ENCODE measurements at regions not wholly inside any gene's neighbourhood (a gene's known extent, or its start where the extent isn't known, plus 50 kb on each side); places are given as distances from the start of the nearest gene placed in this dataset.
"Not testable (repeated sequence)": the region's sequence is repeated elsewhere in the genome, so short reads cannot be mapped to it uniquely, and the experiment has no call there.

GRCh38 chr2:109689973-109690372 is 75.8 kb downstream of the SOWAHC start:
- DNase-seq (peak in 1 of 2 donors; percentile 22), ATAC-seq (no peak)
- intact Hi-C loops (cut with DNase I, micrococcal nuclease) = no loop called here

GRCh38 chr2:109690457-109690821 is 76.3 kb downstream of the SOWAHC start:
- intact Hi-C loops (cut with DNase I, micrococcal nuclease) = no loop called here
- ATAC-seq = no peak
- peak in 1 of 2 donors; percentile 52 for DNase-seq

DNA sequence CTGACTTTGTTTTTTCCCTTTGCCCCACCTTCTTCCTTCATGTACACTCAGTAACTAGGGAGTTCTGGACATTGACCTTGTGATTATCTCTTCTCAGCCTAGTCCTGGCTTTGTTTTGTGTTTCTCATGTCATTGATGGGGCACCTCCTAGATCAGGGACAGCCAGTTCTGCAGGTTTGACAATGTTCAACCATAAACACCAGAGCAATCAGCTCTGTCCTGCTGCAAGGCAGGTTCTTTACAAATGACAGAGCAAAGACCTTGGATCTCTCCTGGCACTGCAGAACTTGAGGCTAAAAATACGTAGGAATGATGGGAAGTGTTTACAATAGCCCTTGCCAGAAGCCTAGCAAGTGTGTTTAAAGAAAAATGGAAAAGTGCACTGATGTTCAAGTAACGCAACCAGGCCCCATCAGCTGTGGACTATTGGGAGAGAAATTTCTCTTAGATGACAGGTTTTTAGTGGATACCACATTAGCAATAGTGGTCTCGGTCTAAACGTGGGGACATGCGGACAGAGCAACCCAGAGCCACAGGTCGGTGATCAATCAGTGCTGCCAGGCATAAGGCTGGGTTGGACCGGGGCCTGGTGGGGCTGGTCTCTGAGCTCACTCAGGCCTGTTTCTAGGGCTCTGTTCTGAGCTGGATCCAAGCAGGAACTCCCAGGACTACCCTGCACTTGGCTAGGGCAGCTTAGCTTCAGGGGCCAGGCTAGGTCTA is 76.8 kb downstream of the SOWAHC start:
- ATAC-seq = peak; percentile 89
- peak; percentile 72 to 84 for DNase-seq
- intact Hi-C loops (cut with DNase I, micrococcal nuclease) = no loop called here

DNA sequence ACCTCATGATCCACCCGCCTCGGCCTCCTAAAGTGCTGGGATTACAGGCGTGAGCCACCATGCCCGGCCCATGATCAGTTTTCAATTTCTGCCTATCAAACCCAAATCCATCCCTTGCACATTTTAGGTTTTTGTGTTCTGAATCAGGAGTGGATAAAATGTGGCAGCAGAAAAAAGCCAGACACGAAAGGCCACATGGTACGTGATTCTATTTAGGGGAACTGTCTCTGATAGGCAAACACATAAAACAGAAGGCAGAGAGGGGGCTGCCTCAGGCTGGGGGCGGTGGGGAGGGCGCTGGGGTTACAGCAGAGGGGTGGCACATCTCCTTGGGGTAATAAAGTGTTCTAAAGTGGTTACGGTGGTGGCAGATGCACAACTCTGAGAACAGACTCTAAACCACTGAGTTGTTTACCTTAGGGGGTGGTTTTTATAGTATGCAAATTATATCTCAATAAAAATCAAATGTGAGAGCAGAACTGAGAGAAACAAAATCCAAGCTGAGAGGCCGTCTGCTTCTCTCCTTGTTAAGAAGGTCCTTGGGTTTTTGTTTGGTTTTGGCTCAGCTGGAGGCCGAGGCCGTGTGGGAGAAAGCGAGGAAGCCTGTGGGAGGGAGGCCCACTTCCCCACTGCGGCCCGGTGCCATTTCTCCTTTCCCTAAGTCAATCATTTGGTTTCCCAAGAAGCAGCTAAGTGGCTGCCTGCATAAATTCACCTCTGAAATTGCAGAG is 78.0 kb downstream of the SOWAHC start:
- intact Hi-C loops (cut with DNase I, micrococcal nuclease) = no loop called here
- ATAC-seq = peak; percentile 41

DNA sequence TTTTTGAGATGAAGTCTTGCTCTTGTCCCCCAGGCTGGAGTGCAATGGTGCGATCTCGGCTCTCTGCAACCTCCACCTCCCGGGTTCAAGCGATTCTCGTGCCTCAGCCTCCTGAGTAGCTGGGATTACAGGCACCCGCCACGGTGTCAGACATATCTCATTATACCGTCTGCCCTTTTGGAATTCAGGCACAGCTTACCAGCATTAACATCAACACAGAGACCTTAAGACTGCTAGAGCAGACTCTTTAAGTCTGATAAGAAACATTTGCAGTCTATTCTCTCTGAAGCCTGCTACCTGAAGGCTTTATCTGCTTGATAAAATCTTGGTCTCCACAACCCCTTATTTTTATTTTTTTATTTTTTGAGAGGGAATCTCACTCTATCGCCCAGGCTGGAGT is 78.7 kb downstream of the SOWAHC start:
- DNase-seq; ATAC-seq; intact Hi-C loops (cut with DNase I, micrococcal nuclease): not testable (repeated sequence)

More for the DNA sequence above, 78.0 kb downstream of the SOWAHC start:
- peak; percentile 40 to 47 for DNase-seq

DNA sequence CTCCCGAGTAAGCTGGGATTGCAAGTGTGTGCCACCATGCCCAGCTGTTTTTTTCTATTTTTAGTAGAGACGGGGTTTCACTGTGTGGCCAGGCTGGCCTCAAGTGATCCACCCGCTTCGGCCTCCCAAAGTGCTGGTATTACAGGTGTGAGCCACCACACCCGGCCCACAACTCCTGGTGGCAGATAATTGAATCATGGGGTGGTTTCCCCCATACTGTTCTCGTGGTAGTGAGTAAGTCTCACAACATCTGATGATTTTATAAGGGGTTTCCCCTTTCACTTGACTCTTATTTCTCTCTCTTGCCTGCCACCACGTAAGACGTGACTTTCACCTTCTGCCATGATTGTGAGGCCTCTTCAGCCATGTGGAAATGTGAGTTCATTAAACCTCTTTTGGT is 79.1 kb downstream of the SOWAHC start:
- intact Hi-C loops (cut with DNase I, micrococcal nuclease); ATAC-seq: not testable (repeated sequence)
- DNase-seq = peak in 1 of 2 donors; percentile 22

DNA sequence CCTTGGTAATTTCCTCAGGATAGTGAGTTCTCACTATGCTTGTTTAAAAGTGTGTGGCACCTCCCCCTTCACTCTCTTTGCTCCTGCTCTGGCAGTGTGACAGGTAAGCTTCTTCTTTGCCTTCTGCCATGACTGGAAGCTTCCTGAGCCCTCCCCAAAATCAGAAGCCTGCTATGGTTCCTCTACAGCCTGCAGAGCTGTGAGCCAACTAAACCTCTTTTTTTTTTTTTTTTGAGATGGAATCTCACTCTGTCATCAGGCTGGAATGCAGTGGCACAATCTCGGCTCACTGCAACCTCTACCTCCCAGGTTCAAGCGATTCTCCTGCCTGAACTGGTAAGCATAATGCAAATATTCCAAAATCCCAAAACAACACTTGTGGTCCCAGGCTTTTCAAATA is 80.0 kb downstream of the SOWAHC start:
- intact Hi-C loops (cut with DNase I, micrococcal nuclease) = no loop called here
- DNase-seq (peak in 1 of 2 donors; percentile 27), ATAC-seq (no peak)

GRCh38 chr2:109695290-109695689 is 81.1 kb downstream of the SOWAHC start:
- ATAC-seq (no peak), DNase-seq (peak in 1 of 2 donors; percentile 17)
- intact Hi-C loops (cut with DNase I, micrococcal nuclease) = no loop called here

- intact Hi-C loops (cut with DNase I, micrococcal nuclease) = no loop called here
- DNase-seq (peak; percentile 49 to 64), ATAC-seq (peak; percentile 79)
Observed at GRCh38 chr2:109699646-109700045, 85.5 kb downstream of the SOWAHC start.

GRCh38 chr2:109700680-109701274 is 86.6 kb downstream of the SOWAHC start:
- ATAC-seq (no peak), DNase-seq (no peak)
- intact Hi-C loops (cut with DNase I, micrococcal nuclease) = no loop called here

DNA sequence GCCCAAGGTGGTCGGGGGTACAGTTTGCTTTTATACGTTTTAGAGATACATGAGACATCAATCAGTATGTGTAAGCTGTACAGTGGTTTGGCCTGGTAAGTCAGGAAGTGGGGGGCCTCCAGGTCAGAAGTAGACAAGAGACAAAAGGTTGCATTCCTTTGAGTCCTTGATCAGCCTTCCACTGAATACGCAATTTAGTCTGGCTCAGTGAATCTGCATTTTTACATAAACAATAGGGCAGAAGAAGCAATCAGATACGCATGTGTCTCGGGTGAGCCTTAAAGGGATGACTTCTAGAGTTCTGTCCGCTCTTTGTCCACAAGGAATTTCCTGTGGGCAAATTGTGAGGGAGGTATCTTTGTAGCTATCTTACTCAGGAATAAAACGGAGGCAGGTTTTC is 87.2 kb downstream of the SOWAHC start:
- intact Hi-C loops (cut with DNase I, micrococcal nuclease) = no loop called here
- DNase-seq (no peak), ATAC-seq (no peak)

DNA sequence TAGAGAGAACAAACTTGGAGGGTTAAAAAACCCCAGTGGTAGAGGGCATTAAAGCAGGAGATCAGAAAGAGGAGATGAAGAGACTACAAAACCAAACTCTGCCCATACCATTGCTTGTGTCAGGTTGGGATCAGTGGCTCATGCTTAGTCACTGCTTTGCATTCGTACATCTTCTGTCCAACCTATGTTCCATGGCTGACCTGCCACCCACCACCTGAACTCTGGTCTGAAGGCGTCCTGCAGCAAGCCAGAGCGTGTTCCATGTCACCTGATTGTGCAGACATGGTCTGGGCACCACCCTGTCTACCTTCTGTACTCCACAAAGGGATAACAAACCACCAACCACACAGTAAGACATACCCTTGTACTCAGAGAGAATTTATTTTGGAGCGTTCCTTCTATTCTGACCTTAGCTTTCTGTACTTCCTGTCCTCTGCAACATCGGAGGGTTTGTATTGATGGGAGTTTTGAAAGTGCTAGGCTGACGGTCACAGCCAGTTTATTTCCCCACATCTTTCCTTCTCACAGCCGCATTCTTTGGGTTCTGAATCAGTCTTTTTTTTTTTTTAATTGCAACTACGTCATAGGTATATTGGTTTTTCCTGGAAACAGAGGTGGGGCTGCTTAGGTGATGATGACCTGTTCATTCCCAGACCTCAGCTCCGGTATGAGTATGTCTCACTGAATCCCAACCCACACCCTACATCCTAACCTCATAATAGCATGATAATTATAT is 88.3 kb downstream of the SOWAHC start:
- ATAC-seq (peak; percentile 58), DNase-seq (peak in 1 of 2 donors; percentile 45)
- intact Hi-C loops (cut with DNase I, micrococcal nuclease) = no loop called here

GRCh38 chr2:109703077-109703476 is 88.9 kb downstream of the SOWAHC start:
- ATAC-seq (no peak), DNase-seq (no peak)
- intact Hi-C loops (cut with DNase I, micrococcal nuclease) = no loop called here

GRCh38 chr2:109703798-109704197 is 89.6 kb downstream of the SOWAHC start:
- DNase-seq (no peak), ATAC-seq (no peak)
- intact Hi-C loops (cut with DNase I, micrococcal nuclease) = no loop called here

DNA sequence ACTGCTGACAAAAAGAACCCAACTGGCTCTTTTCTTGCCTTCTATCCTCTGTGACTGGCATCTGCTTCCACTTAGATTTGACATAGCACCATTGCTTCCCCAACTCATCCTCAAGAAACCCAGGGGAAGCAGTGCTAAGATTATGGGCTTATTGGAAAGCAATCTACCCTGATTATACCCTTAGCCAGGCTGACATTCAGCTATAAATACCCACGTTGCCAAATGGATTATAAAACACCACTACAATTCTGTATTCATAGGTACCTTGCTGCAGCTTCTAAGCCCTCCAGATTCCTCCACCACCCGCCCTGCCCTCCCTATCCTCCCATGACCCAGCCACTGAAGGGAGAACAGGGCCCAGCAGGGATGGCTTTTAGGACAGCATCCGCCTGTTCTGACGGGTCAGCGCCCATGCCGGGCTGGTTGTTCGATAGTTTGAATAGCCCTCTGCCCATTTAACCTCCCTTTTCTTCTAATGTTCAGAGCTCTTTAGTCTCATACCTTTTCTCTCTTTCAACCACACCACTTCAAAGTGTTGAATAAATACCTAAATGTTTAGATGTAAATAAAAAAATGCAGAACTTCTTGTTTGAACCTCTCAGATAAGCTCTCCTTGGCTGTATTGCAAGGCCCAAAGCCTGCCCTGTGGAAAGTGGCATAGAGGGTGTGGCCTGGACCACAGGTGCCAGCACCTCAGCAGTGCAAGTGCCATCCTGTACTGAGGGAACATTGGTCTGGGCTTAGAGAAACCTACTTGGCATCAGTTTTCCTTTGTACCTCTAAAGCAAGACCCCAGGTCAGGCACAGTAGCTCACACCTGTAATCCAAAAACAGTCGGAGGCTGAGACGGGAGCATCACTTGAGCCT is 86.6 kb upstream of the RGPD5 start:
- intact Hi-C loops (cut with DNase I, micrococcal nuclease) = no loop called here
- no peak for ATAC-seq
- DNase-seq = no peak

GRCh38 chr2:109710505-109711229 is 83.4 kb upstream of the RGPD5 start:
- intact Hi-C loops (cut with DNase I, micrococcal nuclease) = no loop called here
- ATAC-seq (no peak), DNase-seq (peak in 1 of 2 donors; percentile 21)

GRCh38 chr2:109711230-109712122 is 82.6 kb upstream of the RGPD5 start:
- no peak for ATAC-seq
- intact Hi-C loops (cut with DNase I, micrococcal nuclease) = no loop called here
- peak in 1 of 2 donors; percentile 18 for DNase-seq

Measured in left colon (tissue), 2 donors.